D341Med (cell line): ENCODE measurements at regions not wholly inside any gene's neighbourhood (a gene's known extent, or its start where the extent isn't known, plus 50 kb on each side); places are given as distances from the start of the nearest gene placed in this dataset.
A peak's percentile ranks its signal among the peaks of the same experiment; 100 is the strongest.
"Not testable (repeated sequence)": the region's sequence is repeated elsewhere in the genome, so short reads cannot be mapped to it uniquely, and the experiment has no call there.

Experiments
- DNase-seq: peaks from one replicate; pipeline ENCODE4 v3.0.0; 2012; ENCODE audit warnings: low spot score

GRCh38 chr9:29575219-29575618, 2001.9 kb upstream of the C9orf72 start:
- no peak for DNase-seq

- DNase-seq: no peak
Measured at GRCh38 chr9:29588361-29588760, 2015.1 kb upstream of the C9orf72 start.

- no peak for DNase-seq
Measured at GRCh38 chr9:29609282-29609681, 2036.0 kb upstream of the C9orf72 start.

GRCh38 chr9:29613773-29614172, 2040.5 kb upstream of the C9orf72 start:
- no peak for DNase-seq

GRCh38 chr9:29616844-29617243, 2043.6 kb upstream of the C9orf72 start:
- DNase-seq: no peak

- no peak for DNase-seq
Measured at GRCh38 chr9:29625292-29625731, 2052.0 kb upstream of the C9orf72 start.

- DNase-seq: no peak
Measured at GRCh38 chr9:29625931-29626330, 2052.7 kb upstream of the C9orf72 start.

GRCh38 chr9:29628856-29629255, 2055.6 kb upstream of the C9orf72 start:
- DNase-seq: not testable (repeated sequence)

- DNase-seq: no peak
Measured at GRCh38 chr9:29637471-29638237, 2064.4 kb upstream of the C9orf72 start.

GRCh38 chr9:29640507-29640906, 2067.2 kb upstream of the C9orf72 start:
- no peak for DNase-seq

GRCh38 chr9:29644514-29644913, 2071.2 kb upstream of the C9orf72 start:
- DNase-seq: no peak

GRCh38 chr9:29647451-29647850, 2074.2 kb upstream of the C9orf72 start:
- no peak for DNase-seq

- DNase-seq: no peak
Measured at GRCh38 chr9:29648132-29648531, 2074.9 kb upstream of the C9orf72 start.

GRCh38 chr9:29648601-29649000, 2075.3 kb upstream of the C9orf72 start:
- no peak for DNase-seq

GRCh38 chr9:29656641-29657406, 2083.5 kb upstream of the C9orf72 start:
- DNase-seq: no peak

- no peak for DNase-seq
Measured at GRCh38 chr9:29657821-29658220, 2084.5 kb upstream of the C9orf72 start.

- DNase-seq: no peak
Measured at GRCh38 chr9:29659014-29659413, 2085.7 kb upstream of the C9orf72 start.

GRCh38 chr9:29659736-29660135, 2086.5 kb upstream of the C9orf72 start:
- DNase-seq: no peak

GRCh38 chr9:29668732-29669131, 2095.5 kb upstream of the C9orf72 start:
- no peak for DNase-seq

GRCh38 chr9:29669613-29670012, 2096.3 kb upstream of the C9orf72 start:
- no peak for DNase-seq

- no peak for DNase-seq
Measured at GRCh38 chr9:29685531-29685930, 2112.2 kb upstream of the C9orf72 start.

- no peak for DNase-seq
Measured at GRCh38 chr9:29691145-29691544, 2117.9 kb upstream of the C9orf72 start.

- DNase-seq: peak; percentile 59
Measured at GRCh38 chr9:29691758-29692407, 2118.6 kb upstream of the C9orf72 start.
